OCI-LY7 (cell line): ENCODE measurements at regions not wholly inside any gene's neighbourhood (a gene's known extent, or its start where the extent isn't known, plus 50 kb on each side); places are given as distances from the start of the nearest gene placed in this dataset.

Experiments
- BruUV-seq: library from RNA; stranded (reverse); fragments of 400-500 nt; replicated peaks from 2 replicates; lab custom pipeline; 2021; lab: Mats Ljungman, UMichigan
- CTCF ChIA-PET: fragments of 300-600 bp; sonication (Branson Sonifier 250); formaldehyde crosslinking; loops from one replicate; lab custom pipeline; 2022; ENCODE audit warnings: antibody characterized with exemption; ENCODE audit not compliant: unreplicated experiment; lab: Charles Lee
- POLR2A ChIA-PET: fragments of 300-600 bp; sonication (Branson Sonifier 250); formaldehyde crosslinking; loops from one replicate; lab custom pipeline; 2022; ENCODE audit warnings: antibody characterized with exemption; lab: Charles Lee
- DNase-seq: peaks from one replicate; pipeline ENCODE4 v3.0.0-alpha.2; 2015; ENCODE audit warnings: low spot score
- H2AFZ ChIP-seq: fragments of 200-600 bp; sonication (generic), shearing (Covaris generic); 2 replicates; pipeline ENCODE4 v1.6.1; 2014; ENCODE audit warnings: mild to moderate bottlenecking, antibody characterized with exemption, low read length, moderate library complexity
- H3K27ac ChIP-seq: fragments of 200-600 bp; sonication (generic); 2 replicates; pipeline ENCODE4 v1.5.1; 2014; ENCODE audit warnings: mixed run types, low read depth, mild to moderate bottlenecking, moderate library complexity, low read length, inconsistent platforms; ENCODE audit not compliant: poor library complexity, severe bottlenecking
- H3K36me3 ChIP-seq: fragments of 200-600 bp; sonication (generic); 2 replicates; pipeline ENCODE4 v1.6.1; 2014; ENCODE audit warnings: mild to moderate bottlenecking, antibody characterized with exemption, low read length, moderate library complexity, mixed read lengths; ENCODE audit not compliant: insufficient read depth
- H3K4me1 ChIP-seq: fragments of 200-600 bp; sonication (generic); 2 replicates; pipeline ENCODE4 v1.5.1; 2014; ENCODE audit warnings: mild to moderate bottlenecking, low read length; ENCODE audit not compliant: insufficient read depth, poor library complexity, severe bottlenecking
- H3K4me2 ChIP-seq: fragments of 200-600 bp; sonication (generic); 2 replicates; pipeline ENCODE4 v1.6.1; 2014; ENCODE audit warnings: mild to moderate bottlenecking, low read length
- H3K4me3 ChIP-seq: fragments of 200-600 bp; sonication (generic); 2 replicates; pipeline ENCODE4 v1.5.1; 2014; ENCODE audit warnings: mild to moderate bottlenecking, low read depth, low read length; ENCODE audit not compliant: poor library complexity, severe bottlenecking
- H3K79me2 ChIP-seq: fragments of 200-600 bp; sonication (generic); 2 replicates; pipeline ENCODE4 v1.6.1; 2016; ENCODE audit warnings: low read depth, mild to moderate bottlenecking, low read length, moderate library complexity, mixed read lengths; ENCODE audit not compliant: insufficient read depth
- H3K9me2 ChIP-seq: fragments of 200-600 bp; sonication (generic); 2 replicates; pipeline ENCODE4 v1.6.1; 2016; ENCODE audit warnings: mild to moderate bottlenecking, low read length, mixed read lengths; ENCODE audit not compliant: insufficient read depth
- H3K9me3 ChIP-seq: fragments of 200-600 bp; sonication (generic); 2 replicates; pipeline ENCODE4 v1.6.1; 2014; ENCODE audit warnings: mild to moderate bottlenecking, mixed run types, low read length, mixed read lengths
- H4K20me1 ChIP-seq: fragments of 200-600 bp; sonication (generic); 2 replicates; pipeline ENCODE4 v1.6.1; 2014; ENCODE audit warnings: mild to moderate bottlenecking, antibody characterized with exemption, low read length, moderate library complexity, mixed read lengths; ENCODE audit not compliant: insufficient read depth
- CTCF ChIP-seq: fragments of 200-600 bp; sonication (generic); conservative IDR thresholded peaks from 2 replicates; pipeline ENCODE4 v1.5.1; 2014; ENCODE audit warnings: mild to moderate bottlenecking, antibody characterized with exemption, low read length, moderate library complexity, mixed read lengths
- EZH2phosphoT487 ChIP-seq: fragments of 200-600 bp; sonication (generic); IDR thresholded peaks from 2 replicates; pipeline ENCODE4 v1.6.1; 2018; ENCODE audit warnings: low read depth, borderline replicate concordance, mild to moderate bottlenecking, mixed run types, antibody characterized with exemption, low read length, moderate library complexity, mixed read lengths
- intact Hi-C: fragments of 100-400 bp; cut with micrococcal nuclease; formaldehyde crosslinking; loops from one replicate; pipeline ENCODE4 v1.10.0; 2022; ENCODE audit not compliant: unreplicated experiment

DNA sequence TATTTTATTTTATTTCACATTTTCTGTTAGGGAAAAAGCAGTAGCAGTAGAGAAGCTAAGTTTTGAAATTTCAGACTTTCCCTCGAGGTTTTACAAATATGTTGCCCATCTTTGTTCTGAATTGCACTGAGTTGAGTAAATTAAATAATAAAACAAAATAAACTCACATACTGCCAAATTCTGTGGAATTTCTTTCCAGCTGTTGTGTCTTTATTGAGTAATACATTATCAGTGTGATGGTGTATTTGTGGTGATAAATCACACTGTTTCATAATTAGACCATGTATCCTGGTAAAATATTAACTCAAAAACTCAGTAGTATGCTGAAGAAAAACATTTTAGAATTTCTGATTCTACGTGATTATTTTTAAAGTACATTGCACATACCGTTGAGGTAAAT is 592.1 kb downstream of the SI start:
- no peak overlapping the region for H2AFZ ChIP-seq
- intact Hi-C loops, result no loop called here
- no peaks in the 10 kb centered on the region for H3K9me2 ChIP-seq
- no TSS peak for BruUV-seq
- no peaks in the 10 kb centered on the region for H3K4me1 ChIP-seq
- no peaks in the 10 kb centered on the region for H3K79me2 ChIP-seq
- TF ChIP-seq EZH2phosphoT487 (no peak), CTCF (no peak)
- POLR2A ChIA-PET, result no interaction called here
- no peaks in the 10 kb centered on the region for H3K36me3 ChIP-seq
- no peak for DNase-seq
- H3K4me2 ChIP-seq, result no peak overlapping the region
- no peak overlapping the region for H3K4me3 ChIP-seq
- no peaks in the 10 kb centered on the region for H3K9me3 ChIP-seq
- H4K20me1 ChIP-seq, result no peaks in the 10 kb centered on the region
- no peak overlapping the region for H3K27ac ChIP-seq
- CTCF ChIA-PET, result no interaction called here

- POLR2A ChIA-PET, result interaction anchor here (0.8 kb wide), 1 partner anchor 720 kb away, joined by 3 read pairs; no protein-coding TSS in a partner anchor
- H3K9me3 ChIP-seq, result no peaks in the 10 kb centered on the region
- DNase-seq, result no peak
- no peaks in the 10 kb centered on the region for H3K9me2 ChIP-seq
- CTCF ChIA-PET, result no interaction called here
- no peaks in the 10 kb centered on the region for H4K20me1 ChIP-seq
- no peaks in the 10 kb centered on the region for H3K36me3 ChIP-seq
- TF ChIP-seq EZH2phosphoT487 (no peak), CTCF (no peak)
- intact Hi-C loops, result no loop called here
- no peaks in the 10 kb centered on the region for H3K4me1 ChIP-seq
- H3K27ac ChIP-seq, result no peak overlapping the region
- no peak overlapping the region for H3K4me2 ChIP-seq
- no peak overlapping the region for H3K4me3 ChIP-seq
- no TSS peak for BruUV-seq
- H2AFZ ChIP-seq, result no peak overlapping the region
- H3K79me2 ChIP-seq, result no peaks in the 10 kb centered on the region
Measured at GRCh38 chr3:164479978-164480377, 598.3 kb downstream of the SI start.

GRCh38 chr3:164479406-164479805 is 598.9 kb downstream of the SI start:
- no peak for DNase-seq
- TF ChIP-seq EZH2phosphoT487 (no peak), CTCF (no peak)
- Histone ChIP-seq H3K4me1 (no peaks in the 10 kb centered on the region), H3K27ac (no peak overlapping the region), H2AFZ (no peak overlapping the region), H3K36me3 (no peaks in the 10 kb centered on the region), H3K9me2 (no peaks in the 10 kb centered on the region), H3K9me3 (no peaks in the 10 kb centered on the region), H3K4me2 (no peak overlapping the region), H3K4me3 (no peak overlapping the region), H3K79me2 (no peaks in the 10 kb centered on the region), H4K20me1 (no peaks in the 10 kb centered on the region)
- BruUV-seq, result no TSS peak
- ChIA-PET POLR2A (no interaction called here), CTCF (no interaction called here)
- intact Hi-C loops, result no loop called here
